GM12873 (cell line): ENCODE measurements at regions not wholly inside any gene's neighbourhood (a gene's known extent, or its start where the extent isn't known, plus 50 kb on each side); places are given as distances from the start of the nearest gene placed in this dataset.

Experiments used
- CTCF ChIP-seq: IDR thresholded peaks from 2 replicates; pipeline ENCODE4 v1.5.1; 2012; ENCODE audit warnings: low read depth, mild to moderate bottlenecking, moderate library complexity, low read length, control low read depth; ENCODE audit not compliant: insufficient read depth; ENCODE audit errors: missing control alignments

GRCh38 chr5:56529666-56530430 is 285.5 kb upstream of the MAP3K1 start:
- TF ChIP-seq CTCF: no peak

GRCh38 chr5:56527174-56527573 is 288.2 kb upstream of the MAP3K1 start:
- TF ChIP-seq CTCF: no peak

GRCh38 chr5:56525113-56525512 is 290.2 kb upstream of the MAP3K1 start:
- TF ChIP-seq CTCF: no peak

GRCh38 chr5:56523790-56524575 is 290.9 kb upstream of the ANKRD55 start:
- no peak for TF ChIP-seq CTCF

- no peak for TF ChIP-seq CTCF
These were observed 289.8 kb upstream of the ANKRD55 start for GRCh38 chr5:56522960-56523359.

GRCh38 chr5:56522169-56522568 is 289.0 kb upstream of the ANKRD55 start:
- TF ChIP-seq CTCF: no peak

- no peak for TF ChIP-seq CTCF
These were observed 288.0 kb upstream of the ANKRD55 start for GRCh38 chr5:56520986-56521730.
